RKO (cell line): ENCODE measurements at regions not wholly inside any gene's neighbourhood (a gene's known extent, or its start where the extent isn't known, plus 50 kb on each side); places are given as distances from the start of the nearest gene placed in this dataset.
"Not testable (repeated sequence)": the region's sequence is repeated elsewhere in the genome, so short reads cannot be mapped to it uniquely, and the experiment has no call there.

Experiments used
- DNase-seq: peaks from one replicate; pipeline ENCODE4 v3.0.0-alpha.2; 2016; ENCODE audit warnings: low spot score

DNA sequence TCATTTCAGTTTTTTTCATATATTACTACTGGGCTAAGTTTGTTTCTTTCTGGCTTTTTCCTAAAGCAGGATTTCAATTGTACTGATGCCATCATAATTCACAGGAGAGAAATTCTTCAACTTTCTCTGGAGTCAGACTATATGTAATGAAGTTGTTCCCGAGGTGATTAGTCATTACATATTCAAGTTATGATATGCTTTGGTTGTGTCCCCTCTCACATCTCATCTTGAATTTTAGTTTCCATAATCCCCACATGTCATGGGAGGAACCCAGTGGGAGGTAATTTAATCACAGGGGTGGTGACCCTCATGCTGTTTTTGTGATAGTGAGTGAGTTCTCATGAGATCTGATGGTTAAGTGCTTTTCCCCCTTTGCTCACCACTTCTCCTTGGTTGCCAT is 227.5 kb upstream of the LRIG3 start:
- no peak for DNase-seq

DNA sequence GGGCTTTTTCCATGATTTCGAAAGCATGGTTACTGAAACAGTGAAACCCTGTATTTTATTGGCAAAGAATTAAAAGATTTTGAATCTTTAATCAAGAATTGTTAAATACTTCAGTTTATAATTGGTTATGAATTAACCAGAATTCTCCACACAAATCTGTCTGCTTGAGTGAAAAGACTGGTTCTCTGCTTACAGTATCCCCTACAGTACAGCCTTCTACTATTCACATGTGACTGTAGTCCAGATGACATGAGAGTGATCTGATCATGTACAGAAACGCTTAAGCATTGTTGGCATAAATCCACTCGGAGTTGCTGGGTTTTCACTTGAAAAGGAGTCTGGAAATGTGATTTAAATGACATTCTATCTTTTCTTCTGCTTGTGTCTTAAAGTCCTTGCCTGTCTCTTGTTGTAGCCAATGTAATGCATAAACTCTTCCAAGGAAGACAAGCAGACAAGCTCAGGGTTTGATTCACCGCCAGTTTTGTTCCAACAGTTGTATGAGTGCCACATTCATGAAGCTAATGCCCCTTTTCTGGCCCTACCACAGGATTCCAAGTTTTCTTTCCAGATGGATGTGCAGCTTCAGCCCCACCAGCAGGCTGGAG is 222.0 kb upstream of the LRIG3 start:
- no peak for DNase-seq

GRCh38 chr12:59134750-59135149 is 214.4 kb upstream of the LRIG3 start:
- DNase-seq: no peak

DNA sequence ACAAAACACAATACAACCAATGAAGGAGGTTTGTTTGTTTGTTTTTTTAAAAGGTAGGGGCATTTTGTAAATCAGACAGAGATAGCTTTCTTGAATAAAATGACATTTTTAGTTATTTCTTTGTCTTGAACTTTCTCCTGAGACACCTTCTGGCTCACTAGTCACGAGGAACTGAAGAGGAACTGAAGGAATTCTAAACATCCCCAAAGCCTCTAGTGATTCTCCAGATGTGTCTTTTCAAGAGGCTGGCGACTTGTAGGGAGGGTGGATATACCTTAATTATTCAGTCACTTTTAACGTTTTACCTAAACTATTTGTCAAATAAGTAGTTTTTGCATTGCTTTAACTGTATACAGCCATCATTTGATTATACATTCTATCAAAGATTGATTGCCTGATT is 211.2 kb upstream of the LRIG3 start:
- no peak for DNase-seq

DNA sequence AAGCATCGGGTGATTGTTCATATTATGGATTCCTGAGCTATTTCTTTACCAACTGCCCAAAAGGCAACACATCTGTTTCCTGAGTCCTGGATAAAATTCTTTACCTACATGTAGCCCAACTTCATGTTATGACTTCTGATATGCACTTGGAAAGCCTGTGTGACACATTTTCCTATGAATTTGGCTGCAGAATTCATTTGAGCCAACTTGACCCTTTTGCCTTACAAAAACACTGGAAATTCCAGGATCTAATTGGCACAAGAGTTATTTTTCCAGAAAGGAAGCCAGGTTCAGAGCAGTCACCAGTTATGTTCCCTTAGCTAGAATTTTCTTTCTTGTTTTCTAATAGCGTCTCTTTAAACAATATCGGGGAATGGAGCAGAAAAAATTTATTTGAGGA is 202.5 kb upstream of the LRIG3 start:
- no peak for DNase-seq

DNA sequence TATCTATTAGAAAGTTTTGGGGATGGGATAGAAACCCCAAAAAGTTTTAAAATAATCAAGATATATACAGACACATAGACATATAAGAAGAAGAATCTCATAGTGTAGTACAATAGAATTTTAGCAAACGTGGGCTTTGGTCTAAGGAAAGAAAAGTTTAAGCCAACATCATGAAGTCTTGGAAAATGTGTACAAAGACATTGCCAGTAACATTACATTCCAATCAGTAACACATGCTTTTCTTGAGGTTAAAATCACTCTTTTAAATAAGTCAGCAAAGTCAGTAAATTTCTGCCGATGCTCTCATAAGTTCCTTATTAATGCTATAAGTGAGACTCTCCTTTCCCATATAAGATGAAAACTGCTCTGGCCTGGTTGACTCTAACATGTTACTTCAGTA is 201.1 kb upstream of the LRIG3 start:
- DNase-seq: no peak

GRCh38 chr12:59119676-59120075 is 199.4 kb upstream of the LRIG3 start:
- peak; percentile 4 for DNase-seq

DNA sequence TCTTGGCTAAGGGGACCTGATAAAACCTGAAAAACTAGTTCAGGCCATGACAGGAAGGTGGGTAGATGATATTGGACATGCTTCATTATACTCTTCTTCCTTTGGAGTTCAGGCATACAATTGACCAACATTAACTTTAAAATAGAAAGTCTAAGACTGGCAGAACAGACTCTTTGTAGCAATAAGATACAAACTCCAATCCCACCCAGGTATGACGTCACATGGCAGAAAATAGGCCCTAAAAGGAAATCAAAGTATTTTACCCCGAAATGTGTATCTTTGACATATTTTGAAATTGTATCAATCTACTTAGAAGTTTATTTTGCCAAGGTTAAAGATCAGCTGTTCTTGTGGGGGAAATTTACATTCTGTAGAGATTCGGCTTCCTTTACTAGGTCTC is 198.1 kb upstream of the LRIG3 start:
- no peak for DNase-seq

DNA sequence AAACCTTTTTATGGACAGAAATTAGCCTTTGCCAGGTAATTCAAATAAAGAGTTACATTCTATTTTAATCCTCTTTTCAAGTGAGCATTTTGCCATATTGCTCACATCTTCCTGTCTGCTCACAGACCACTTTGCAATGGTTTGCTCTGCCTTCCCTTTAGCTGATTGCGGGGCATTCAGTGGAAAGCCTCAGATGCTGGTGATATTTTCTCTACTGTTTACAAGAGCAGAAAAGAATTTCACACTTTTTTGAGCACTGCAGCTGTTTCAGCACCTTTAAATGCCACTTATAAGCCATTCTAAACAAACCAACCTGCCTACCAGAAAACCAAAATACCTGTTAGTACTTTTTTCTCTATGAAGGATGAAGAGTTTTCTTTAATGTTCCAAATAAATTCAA is 195.7 kb upstream of the LRIG3 start:
- no peak for DNase-seq

DNA sequence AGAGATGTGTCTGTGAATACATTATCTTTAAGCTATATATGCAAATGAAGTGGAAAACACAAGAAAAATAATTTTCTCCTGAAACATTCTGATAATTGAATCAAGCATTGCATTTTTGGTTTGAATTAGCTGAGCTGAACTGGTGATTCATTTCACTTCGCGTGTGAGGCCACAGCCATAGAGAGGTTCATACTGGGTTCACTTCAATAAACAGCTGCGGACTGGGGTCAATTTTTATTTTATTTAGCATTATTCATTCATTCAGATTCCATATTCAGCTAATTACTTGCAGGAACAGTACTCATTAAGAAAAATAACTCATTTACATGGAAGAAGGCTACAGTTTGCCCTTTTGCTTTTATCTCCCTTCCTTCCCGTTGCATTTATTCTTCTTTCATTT is 195.2 kb upstream of the LRIG3 start:
- DNase-seq: no peak

GRCh38 chr12:59113831-59114615 is 193.7 kb upstream of the LRIG3 start:
- peak; percentile 78 for DNase-seq

DNA sequence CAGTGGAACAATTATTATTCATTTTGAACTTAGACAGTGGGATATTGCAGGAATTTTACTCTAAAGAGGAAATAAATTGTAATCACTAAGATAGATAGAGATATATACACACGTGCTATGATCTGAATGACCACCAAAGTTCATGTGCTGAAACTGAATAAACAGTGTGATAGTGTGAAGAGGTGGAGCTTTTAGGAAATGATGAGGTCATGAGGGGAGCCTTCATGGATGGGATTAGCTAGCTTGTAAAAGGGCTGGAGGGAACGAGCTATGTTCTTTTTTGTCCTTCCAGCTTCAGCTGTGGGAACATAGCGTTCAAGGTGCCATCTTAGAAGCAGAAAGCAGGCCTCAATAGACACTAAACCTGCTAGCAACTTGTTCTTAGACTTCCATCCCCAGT is 191.5 kb upstream of the LRIG3 start:
- no peak for DNase-seq

- DNase-seq: not testable (repeated sequence)
Observed at GRCh38 chr12:59108516-59108915, 188.2 kb upstream of the LRIG3 start.

DNA sequence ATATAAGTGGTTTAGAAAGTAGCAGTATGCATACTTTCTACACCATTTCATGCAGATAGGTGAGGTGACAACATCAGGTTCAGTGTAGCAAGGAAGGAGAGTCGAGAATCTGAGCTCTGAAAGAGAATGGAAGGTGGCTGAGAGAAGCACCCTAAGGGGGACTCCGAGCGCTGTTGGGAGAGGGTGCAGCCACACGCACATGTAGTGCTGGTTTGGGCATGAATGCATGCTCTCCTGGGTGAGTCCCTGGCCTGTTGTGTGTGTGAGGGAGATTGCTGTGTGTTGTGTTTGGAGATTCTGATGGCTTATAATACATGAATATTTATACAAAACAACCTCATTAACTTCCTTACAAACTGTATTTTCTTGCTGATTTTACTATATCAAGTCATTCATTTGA is 180.3 kb upstream of the LRIG3 start:
- no peak for DNase-seq

- no peak for DNase-seq
Observed at GRCh38 chr12:59097876-59098275, 177.6 kb upstream of the LRIG3 start.

- no peak for DNase-seq
Observed at GRCh38 chr12:59096246-59096645, 175.9 kb upstream of the LRIG3 start.

- no peak for DNase-seq
Observed at GRCh38 chr12:59093073-59093772, 172.9 kb upstream of the LRIG3 start.

GRCh38 chr12:59088673-59089072 is 168.4 kb upstream of the LRIG3 start:
- DNase-seq: no peak

DNA sequence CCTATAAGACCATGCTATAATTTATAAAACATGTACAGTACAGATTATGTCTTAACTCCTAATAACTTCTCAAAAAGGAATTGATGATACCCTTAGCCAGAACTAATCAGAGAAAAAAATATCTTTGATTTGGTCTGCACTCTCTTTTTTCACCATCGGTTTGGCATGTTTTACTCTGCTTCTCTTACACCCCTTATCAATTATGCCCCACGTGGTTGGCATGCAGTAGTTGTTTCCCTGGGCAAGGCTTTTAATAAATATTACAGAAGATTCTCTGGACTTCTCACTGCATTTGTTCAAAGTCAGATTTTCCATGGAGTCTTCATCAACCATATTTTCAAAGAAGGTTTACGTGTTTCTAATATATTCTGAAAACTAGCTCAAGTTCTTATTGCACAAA is 167.4 kb upstream of the LRIG3 start:
- no peak for DNase-seq

GRCh38 chr12:59087077-59087673 is 166.9 kb upstream of the LRIG3 start:
- DNase-seq: no peak

GRCh38 chr12:59086126-59086525 is 165.8 kb upstream of the LRIG3 start:
- no peak for DNase-seq

GRCh38 chr12:59085690-59086089 is 165.4 kb upstream of the LRIG3 start:
- no peak for DNase-seq
